ENCODE measurements at regions not wholly inside any gene's neighbourhood (a gene's known extent, or its start where the extent isn't known, plus 50 kb on each side); places are given as distances from the start of the nearest gene placed in this dataset.

DNA sequence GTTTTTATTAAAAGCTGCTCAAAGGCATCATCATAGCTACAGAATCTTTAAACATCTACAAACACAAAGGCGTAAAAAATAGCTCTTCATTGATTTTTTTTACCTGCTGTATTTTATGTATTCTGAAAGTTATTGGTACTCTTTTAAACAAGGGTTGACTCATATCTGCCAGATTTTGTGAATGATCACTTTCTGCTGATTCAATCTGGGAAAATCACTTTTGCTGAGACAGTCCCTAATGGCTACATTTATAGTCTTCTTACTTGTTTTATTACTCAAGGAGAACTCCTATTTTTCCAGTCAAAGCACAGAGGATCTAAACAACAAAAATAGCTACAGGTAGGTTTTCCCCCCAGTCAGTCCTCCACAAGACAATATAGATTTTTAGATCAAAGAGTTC lies 739.0 kb downstream of the CBLN4 start:
- H3K27me3 ChIP-seq (ENCODE audit: control insufficient read depth, insufficient read depth, low read length, poor library complexity, severe bottlenecking): no peaks in the 10 kb centered on the region
- Mint-ChIP-seq H3K9me3 (no peaks in the 10 kb centered on the region), H3K4me3 (no peak overlapping the region), H3K27me3 (ENCODE audit: insufficient read depth) (no peaks in the 10 kb centered on the region), H3K36me3 (ENCODE audit: low read depth) (no peaks in the 10 kb centered on the region), H3K4me1 (no peaks in the 10 kb centered on the region), H3K27ac (no peak overlapping the region)
- TF ChIP-seq, protein P1, sequence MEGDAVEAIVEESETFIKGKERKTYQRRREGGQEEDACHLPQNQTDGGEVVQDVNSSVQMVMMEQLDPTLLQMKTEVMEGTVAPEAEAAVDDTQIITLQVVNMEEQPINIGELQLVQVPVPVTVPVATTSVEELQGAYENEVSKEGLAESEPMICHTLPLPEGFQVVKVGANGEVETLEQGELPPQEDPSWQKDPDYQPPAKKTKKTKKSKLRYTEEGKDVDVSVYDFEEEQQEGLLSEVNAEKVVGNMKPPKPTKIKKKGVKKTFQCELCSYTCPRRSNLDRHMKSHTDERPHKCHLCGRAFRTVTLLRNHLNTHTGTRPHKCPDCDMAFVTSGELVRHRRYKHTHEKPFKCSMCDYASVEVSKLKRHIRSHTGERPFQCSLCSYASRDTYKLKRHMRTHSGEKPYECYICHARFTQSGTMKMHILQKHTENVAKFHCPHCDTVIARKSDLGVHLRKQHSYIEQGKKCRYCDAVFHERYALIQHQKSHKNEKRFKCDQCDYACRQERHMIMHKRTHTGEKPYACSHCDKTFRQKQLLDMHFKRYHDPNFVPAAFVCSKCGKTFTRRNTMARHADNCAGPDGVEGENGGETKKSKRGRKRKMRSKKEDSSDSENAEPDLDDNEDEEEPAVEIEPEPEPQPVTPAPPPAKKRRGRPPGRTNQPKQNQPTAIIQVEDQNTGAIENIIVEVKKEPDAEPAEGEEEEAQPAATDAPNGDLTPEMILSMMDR (conservative IDR thresholded peaks at IDR 0.05): no peak
- H3K27ac ChIP-seq (ENCODE audit: low read depth, low read length): no peak overlapping the region
- no peak overlapping the region for H3K4me3 ChIP-seq (ENCODE audit: low read length)
- no peak for DNase-seq
- no peaks in the 10 kb centered on the region for H3K36me3 ChIP-seq (ENCODE audit: control insufficient read depth, insufficient read depth, low read length)
- no peak overlapping the region for H3K9ac ChIP-seq (ENCODE audit: extremely low read depth, low read length, poor library complexity, severe bottlenecking)
- no CpG with 5 or more reads among the region's 1 CpG for WGBS, 2 experiments (ENCODE audit: insufficient coverage in 1 of 2, insufficient read length in 1 of 2)
- peaks cover 23% of the 10 kb centered on the region for H3K9me3 ChIP-seq (ENCODE audit: control insufficient read depth, low read length)
- H3K4me1 ChIP-seq (ENCODE audit: control insufficient read depth, insufficient read depth, low read length): no peaks in the 10 kb centered on the region

DNA sequence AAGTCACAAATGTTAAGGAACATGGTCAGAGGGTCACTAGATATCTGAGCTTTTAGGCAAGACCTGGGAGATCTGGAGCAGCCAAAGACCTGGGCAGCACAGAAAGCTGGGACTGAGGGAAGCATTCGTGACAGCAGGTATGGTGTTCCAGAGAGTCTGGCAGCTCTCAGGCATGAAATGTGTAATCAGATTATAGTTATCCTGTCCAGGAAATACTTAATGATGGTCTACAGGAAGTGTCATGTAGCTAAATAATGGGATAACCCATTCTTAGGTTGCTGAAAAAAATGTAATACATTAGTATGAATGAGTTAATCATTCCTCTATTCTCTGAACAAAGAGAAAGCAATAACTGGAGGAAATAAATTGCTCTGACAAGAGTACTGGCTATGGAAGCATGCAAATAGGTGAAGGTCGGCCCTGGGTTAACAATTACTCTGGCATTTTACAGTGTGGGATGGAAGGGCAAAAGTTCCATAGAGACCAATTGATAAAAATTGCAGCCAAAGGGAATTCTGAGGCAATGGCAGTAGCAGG lies 740.5 kb downstream of the CBLN4 start:
- Mint-ChIP-seq H3K27ac (no peak overlapping the region), H3K27me3 (ENCODE audit: insufficient read depth) (no peaks in the 10 kb centered on the region), H3K36me3 (ENCODE audit: low read depth) (no peaks in the 10 kb centered on the region), H3K9me3 (no peaks in the 10 kb centered on the region), H3K4me3 (no peak overlapping the region), H3K4me1 (no peaks in the 10 kb centered on the region)
- H3K9me3 ChIP-seq (ENCODE audit: control insufficient read depth, low read length): peaks cover 25% of the 10 kb centered on the region
- no peak overlapping the region for H3K27ac ChIP-seq (ENCODE audit: low read depth, low read length)
- H3K9ac ChIP-seq (ENCODE audit: extremely low read depth, low read length, poor library complexity, severe bottlenecking): no peak overlapping the region
- no peaks in the 10 kb centered on the region for H3K4me1 ChIP-seq (ENCODE audit: control insufficient read depth, insufficient read depth, low read length)
- DNase-seq: no peak
- TF ChIP-seq, protein P1 (conservative IDR thresholded peaks at IDR 0.05): no peak
- 72 to 86% methylated on average over 2 of the region's 2 CpGs for WGBS, 2 experiments (ENCODE audit: insufficient coverage in 1 of 2, insufficient read length in 1 of 2)
- no peak overlapping the region for H3K4me3 ChIP-seq (ENCODE audit: low read length)
- H3K27me3 ChIP-seq (ENCODE audit: control insufficient read depth, insufficient read depth, low read length, poor library complexity, severe bottlenecking): no peaks in the 10 kb centered on the region
- no peaks in the 10 kb centered on the region for H3K36me3 ChIP-seq (ENCODE audit: control insufficient read depth, insufficient read depth, low read length)

- peaks cover 2% of the 10 kb centered on the region for H3K4me1 Mint-ChIP-seq
- no peaks in the 10 kb centered on the region for H3K36me3 Mint-ChIP-seq (ENCODE audit: low read depth)
- no peak overlapping the region for H3K27ac ChIP-seq (ENCODE audit: low read depth, low read length)
- no peak overlapping the region for H3K4me3 ChIP-seq (ENCODE audit: low read length)
- H3K9me3 ChIP-seq (ENCODE audit: control insufficient read depth, low read length): peaks cover 30% of the 10 kb centered on the region
- 67% methylated on average over 2 of the region's 2 CpGs; no CpG with 5 or more reads in 1 of the 2 experiments for WGBS, 2 experiments (ENCODE audit: insufficient coverage in 1 of 2, insufficient read length in 1 of 2)
- no peak overlapping the region for H3K27ac Mint-ChIP-seq
- no peak overlapping the region for H3K9ac ChIP-seq (ENCODE audit: extremely low read depth, low read length, poor library complexity, severe bottlenecking)
- H3K4me3 Mint-ChIP-seq: no peak overlapping the region
- peaks cover 5% of the 10 kb centered on the region for H3K27me3 Mint-ChIP-seq (ENCODE audit: insufficient read depth)
- H3K36me3 ChIP-seq (ENCODE audit: control insufficient read depth, insufficient read depth, low read length): no peaks in the 10 kb centered on the region
- DNase-seq: no peak
- TF ChIP-seq, protein P1 (conservative IDR thresholded peaks at IDR 0.05): no peak
- H3K27me3 ChIP-seq (ENCODE audit: control insufficient read depth, insufficient read depth, low read length, poor library complexity, severe bottlenecking): no peaks in the 10 kb centered on the region
- H3K4me1 ChIP-seq (ENCODE audit: control insufficient read depth, insufficient read depth, low read length): no peaks in the 10 kb centered on the region
- H3K9me3 Mint-ChIP-seq: peaks cover 6% of the 10 kb centered on the region
These were observed 746.8 kb downstream of the CBLN4 start for GRCh38 chr20:55258559-55258958.

Data from endodermal cell (in vitro differentiated cells).